Stimulated activated effector memory CD8-positive, alpha-beta T cell treated with anti-CD3 and anti-CD28 coated beads, Interleukin-12 subunit alpha, Interleukin-12 subunit beta, amount 100 ng/mL, for 72 hours (primary cell): ENCODE measurements at regions not wholly inside any gene's neighbourhood (a gene's known extent, or its start where the extent isn't known, plus 50 kb on each side); places are given as distances from the start of the nearest gene placed in this dataset.
"Not testable (repeated sequence)": the region's sequence is repeated elsewhere in the genome, so short reads cannot be mapped to it uniquely, and the experiment has no call there.

Experiments used
- ATAC-seq: fragments of 150-1000 bp; cut with Tn5 transposase; 2 replicates; pipeline ENCODE4 v1.10.0; 2021
- DNase-seq, 2 donors: peaks; one replicate each; pipeline ENCODE4 v3.0.0; 2021 to 2022; ENCODE audit warnings: low spot score in 2 of 2
- H3K27ac Mint-ChIP-seq: one replicate; pipeline ENCODE4 v1.8.0; 2022; ENCODE audit warnings: mild to moderate bottlenecking, mixed read lengths
- H3K36me3 Mint-ChIP-seq: one replicate; pipeline ENCODE4 v1.8.0; 2022; ENCODE audit warnings: mild to moderate bottlenecking, mixed read lengths
- H3K4me1 Mint-ChIP-seq: one replicate; pipeline ENCODE4 v1.8.0; 2022; ENCODE audit warnings: mixed read lengths
- H3K4me3 Mint-ChIP-seq: one replicate; pipeline ENCODE4 v1.8.0; 2022; ENCODE audit warnings: mild to moderate bottlenecking, mixed read lengths
- H3K9me3 Mint-ChIP-seq: one replicate; pipeline ENCODE4 v1.8.0; 2022; ENCODE audit warnings: mixed read lengths

- H3K27ac Mint-ChIP-seq = no peak overlapping the region
- ATAC-seq (no peak), DNase-seq (no peak)
- no peak overlapping the region for H3K4me3 Mint-ChIP-seq
- H3K36me3 Mint-ChIP-seq = no peaks in the 10 kb centered on the region
- H3K4me1 Mint-ChIP-seq = peaks cover 4% of the 10 kb centered on the region
- peaks cover 12% of the 10 kb centered on the region for H3K9me3 Mint-ChIP-seq
Observed at GRCh38 chr13:34161931-34162543, 344.1 kb downstream of the RFC3 start.

- no peak for DNase-seq
- ATAC-seq = no peak
- Mint-ChIP-seq H3K9me3 (peaks cover 12% of the 10 kb centered on the region), H3K4me1 (no peaks in the 10 kb centered on the region), H3K4me3 (no peak overlapping the region), H3K36me3 (no peaks in the 10 kb centered on the region), H3K27ac (no peak overlapping the region)
Observed at GRCh38 chr13:34162544-34162933, 344.6 kb downstream of the RFC3 start.

- H3K36me3 Mint-ChIP-seq = no peaks in the 10 kb centered on the region
- no peak overlapping the region for H3K27ac Mint-ChIP-seq
- peaks cover 4% of the 10 kb centered on the region for H3K9me3 Mint-ChIP-seq
- no peak for DNase-seq
- H3K4me3 Mint-ChIP-seq = no peak overlapping the region
- no peaks in the 10 kb centered on the region for H3K4me1 Mint-ChIP-seq
- ATAC-seq = no peak
Observed at GRCh38 chr13:34164582-34164981, 346.6 kb downstream of the RFC3 start.

- H3K4me1 Mint-ChIP-seq = no peaks in the 10 kb centered on the region
- H3K9me3 Mint-ChIP-seq = no peaks in the 10 kb centered on the region
- ATAC-seq (no peak), DNase-seq (no peak)
- H3K36me3 Mint-ChIP-seq = no peaks in the 10 kb centered on the region
- no peak overlapping the region for H3K4me3 Mint-ChIP-seq
- no peak overlapping the region for H3K27ac Mint-ChIP-seq
Observed at GRCh38 chr13:34165158-34165557, 347.2 kb downstream of the RFC3 start.

GRCh38 chr13:34166406-34166805, 348.5 kb downstream of the RFC3 start:
- ATAC-seq (no peak), DNase-seq (no peak)
- H3K27ac Mint-ChIP-seq = no peak overlapping the region
- no peaks in the 10 kb centered on the region for H3K36me3 Mint-ChIP-seq
- no peaks in the 10 kb centered on the region for H3K4me1 Mint-ChIP-seq
- no peaks in the 10 kb centered on the region for H3K9me3 Mint-ChIP-seq
- H3K4me3 Mint-ChIP-seq = no peak overlapping the region

- Mint-ChIP-seq H3K4me3 (no peak overlapping the region), H3K9me3 (peaks cover 5% of the 10 kb centered on the region), H3K27ac (no peak overlapping the region), H3K36me3 (no peaks in the 10 kb centered on the region), H3K4me1 (no peaks in the 10 kb centered on the region)
- DNase-seq (no peak), ATAC-seq (no peak)
Observed at GRCh38 chr13:34167347-34167746, 349.4 kb downstream of the RFC3 start.

- Mint-ChIP-seq H3K4me1 (no peaks in the 10 kb centered on the region), H3K36me3 (no peaks in the 10 kb centered on the region), H3K9me3 (peaks cover 5% of the 10 kb centered on the region), H3K27ac (no peak overlapping the region), H3K4me3 (no peak overlapping the region)
- ATAC-seq (no peak), DNase-seq (no peak)
Observed at GRCh38 chr13:34172048-34172447, 354.1 kb downstream of the RFC3 start.

GRCh38 chr13:34174671-34175145, 356.8 kb downstream of the RFC3 start:
- H3K4me1 Mint-ChIP-seq = no peaks in the 10 kb centered on the region
- no peak for ATAC-seq
- no peak overlapping the region for H3K4me3 Mint-ChIP-seq

GRCh38 chr13:34175551-34175950, 357.6 kb downstream of the RFC3 start:
- Mint-ChIP-seq H3K9me3 (peaks cover 5% of the 10 kb centered on the region), H3K36me3 (no peaks in the 10 kb centered on the region), H3K4me3 (no peak overlapping the region), H3K4me1 (no peaks in the 10 kb centered on the region), H3K27ac (no peak overlapping the region)
- DNase-seq (no peak), ATAC-seq (no peak)

More at GRCh38 chr13:34174671-34175145, 356.8 kb downstream of the RFC3 start:
- no peak overlapping the region for H3K27ac Mint-ChIP-seq
- H3K36me3 Mint-ChIP-seq = no peaks in the 10 kb centered on the region
- H3K9me3 Mint-ChIP-seq = peaks cover 5% of the 10 kb centered on the region
- no peak for DNase-seq

GRCh38 chr13:34176633-34177032, 358.7 kb downstream of the RFC3 start:
- DNase-seq = no peak
- Mint-ChIP-seq H3K9me3 (peaks cover 8% of the 10 kb centered on the region), H3K4me1 (no peaks in the 10 kb centered on the region), H3K27ac (no peak overlapping the region), H3K36me3 (no peaks in the 10 kb centered on the region), H3K4me3 (no peak overlapping the region)
- no peak for ATAC-seq

- Mint-ChIP-seq H3K4me3 (no peak overlapping the region), H3K4me1 (no peaks in the 10 kb centered on the region), H3K36me3 (no peaks in the 10 kb centered on the region), H3K9me3 (peaks cover 9% of the 10 kb centered on the region), H3K27ac (no peak overlapping the region)
- ATAC-seq = no peak
- DNase-seq = no peak
Observed at GRCh38 chr13:34179481-34179880, 361.5 kb downstream of the RFC3 start.

GRCh38 chr13:34179927-34180326, 362.0 kb downstream of the RFC3 start:
- DNase-seq (no peak), ATAC-seq (no peak)
- H3K4me3 Mint-ChIP-seq = no peak overlapping the region
- H3K9me3 Mint-ChIP-seq = peaks cover 9% of the 10 kb centered on the region
- H3K36me3 Mint-ChIP-seq = no peaks in the 10 kb centered on the region
- no peaks in the 10 kb centered on the region for H3K4me1 Mint-ChIP-seq
- H3K27ac Mint-ChIP-seq = no peak overlapping the region

GRCh38 chr13:34181256-34181655, 363.3 kb downstream of the RFC3 start:
- H3K27ac Mint-ChIP-seq, H3K36me3 Mint-ChIP-seq, ATAC-seq: not testable (repeated sequence)

GRCh38 chr13:34189946-34190345, 372.0 kb downstream of the RFC3 start:
- Mint-ChIP-seq H3K4me3 (no peak overlapping the region), H3K4me1 (no peaks in the 10 kb centered on the region), H3K27ac (no peak overlapping the region), H3K36me3 (no peaks in the 10 kb centered on the region), H3K9me3 (peaks cover 10% of the 10 kb centered on the region)
- ATAC-seq (no peak), DNase-seq (no peak)

More at GRCh38 chr13:34181256-34181655, 363.3 kb downstream of the RFC3 start:
- not testable (repeated sequence) for H3K4me3 Mint-ChIP-seq, H3K4me1 Mint-ChIP-seq, DNase-seq
- peaks cover 13% of the 10 kb centered on the region for H3K9me3 Mint-ChIP-seq

GRCh38 chr13:34201050-34201913, 383.3 kb downstream of the RFC3 start:
- H3K27ac Mint-ChIP-seq = no peak overlapping the region
- H3K36me3 Mint-ChIP-seq = no peaks in the 10 kb centered on the region
- H3K4me3 Mint-ChIP-seq = no peak overlapping the region
- DNase-seq = no peak
- H3K9me3 Mint-ChIP-seq = peaks cover 15% of the 10 kb centered on the region
- H3K4me1 Mint-ChIP-seq = no peaks in the 10 kb centered on the region
- no peak for ATAC-seq

GRCh38 chr13:34207334-34207733, 389.4 kb downstream of the RFC3 start:
- no peak for DNase-seq

More at GRCh38 chr13:34207334-34207733, 389.4 kb downstream of the RFC3 start:
- no peak for ATAC-seq
- Mint-ChIP-seq H3K27ac (no peak overlapping the region), H3K4me3 (no peak overlapping the region), H3K4me1 (no peaks in the 10 kb centered on the region), H3K9me3 (peaks cover 3% of the 10 kb centered on the region), H3K36me3 (no peaks in the 10 kb centered on the region)
